ENCODE measurements at regions not wholly inside any gene's neighbourhood (a gene's known extent, or its start where the extent isn't known, plus 50 kb on each side); places are given as distances from the start of the nearest gene placed in this dataset.

GRCh38 chr13:53127373-53127772, 98.8 kb downstream of the OLFM4 start:
- no peaks in the 10 kb centered on the region for H3K4me1 ChIP-seq (ENCODE audit: control insufficient read depth, extremely low read depth, insufficient read depth, low read length)
- no peaks in the 10 kb centered on the region for H3K9me3 ChIP-seq (replicated peaks; ENCODE audit: control insufficient read depth, insufficient read depth, low read length)
- no peak overlapping the region for H3K4me3 ChIP-seq (replicated peaks in 1 of 3; ENCODE audit: insufficient read depth in 1 of 3, low read depth in 1 of 3, low read length in 3 of 3)
- H3K79me2 ChIP-seq (ENCODE audit: control insufficient read depth, insufficient read depth, low read length) = no peaks in the 10 kb centered on the region
- intact Hi-C loops (cut with micrococcal nuclease) = no loop called here
- H2AFZ ChIP-seq (ENCODE audit: low read depth, low read length) = no peak overlapping the region
- no peak overlapping the region for H3K27ac ChIP-seq (ENCODE audit: insufficient read depth, low read depth, low read length)
- dilution Hi-C loops (cut with MboI; ENCODE audit: extremely low pct_ligation_motif_present, low sequenced_read_pairs) = no loop called here
- no peaks in the 10 kb centered on the region for H4K20me1 ChIP-seq (replicated peaks; ENCODE audit: control insufficient read depth, extremely low read depth, insufficient read depth, low read length)
- CTCF ChIA-PET = no interaction called here
- TF ChIP-seq MAX (IDR thresholded peaks at IDR 0.05; ENCODE audit: insufficient read depth, insufficient read length) (no peak), POLR2A (IDR thresholded peaks at IDR 0.05; ENCODE audit: low read depth, low read length) (no peak), MYC (IDR thresholded peaks at IDR 0.05; ENCODE audit: low read depth, low read length) (no peak), GATA2 (IDR thresholded peaks at IDR 0.05; ENCODE audit: insufficient read depth, insufficient read length, low read depth, low read length) (no peak), FOS (IDR thresholded peaks at IDR 0.05; ENCODE audit: borderline replicate concordance, insufficient read depth, low read length) (no peak), EZH2 (IDR thresholded peaks at IDR 0.05; ENCODE audit: borderline replicate concordance, low read depth, low read length, severe bottlenecking) (no peak), POLR2AphosphoS5 (IDR thresholded peaks at IDR 0.05; ENCODE audit: insufficient read depth, low read depth, low read length) (no peak), JUN (IDR thresholded peaks at IDR 0.05; ENCODE audit: borderline replicate concordance, insufficient read depth, insufficient read length, low read depth) (no peak)
- TF ChIP-seq, protein P1, sequence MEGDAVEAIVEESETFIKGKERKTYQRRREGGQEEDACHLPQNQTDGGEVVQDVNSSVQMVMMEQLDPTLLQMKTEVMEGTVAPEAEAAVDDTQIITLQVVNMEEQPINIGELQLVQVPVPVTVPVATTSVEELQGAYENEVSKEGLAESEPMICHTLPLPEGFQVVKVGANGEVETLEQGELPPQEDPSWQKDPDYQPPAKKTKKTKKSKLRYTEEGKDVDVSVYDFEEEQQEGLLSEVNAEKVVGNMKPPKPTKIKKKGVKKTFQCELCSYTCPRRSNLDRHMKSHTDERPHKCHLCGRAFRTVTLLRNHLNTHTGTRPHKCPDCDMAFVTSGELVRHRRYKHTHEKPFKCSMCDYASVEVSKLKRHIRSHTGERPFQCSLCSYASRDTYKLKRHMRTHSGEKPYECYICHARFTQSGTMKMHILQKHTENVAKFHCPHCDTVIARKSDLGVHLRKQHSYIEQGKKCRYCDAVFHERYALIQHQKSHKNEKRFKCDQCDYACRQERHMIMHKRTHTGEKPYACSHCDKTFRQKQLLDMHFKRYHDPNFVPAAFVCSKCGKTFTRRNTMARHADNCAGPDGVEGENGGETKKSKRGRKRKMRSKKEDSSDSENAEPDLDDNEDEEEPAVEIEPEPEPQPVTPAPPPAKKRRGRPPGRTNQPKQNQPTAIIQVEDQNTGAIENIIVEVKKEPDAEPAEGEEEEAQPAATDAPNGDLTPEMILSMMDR (IDR thresholded peaks at IDR 0.05; ENCODE audit: extremely low read depth in 1 of 2, insufficient read depth in 1 of 2, low read depth in 1 of 2, low read length in 2 of 2) = no peak
- no peaks in the 10 kb centered on the region for H3K27me3 ChIP-seq (ENCODE audit: control insufficient read depth in 2 of 2, insufficient read depth in 2 of 2, low read length in 2 of 2)
- no peak overlapping the region for H3K9ac ChIP-seq (replicated peaks; ENCODE audit: extremely low read depth, insufficient read depth, low read length)
- no peaks in the 10 kb centered on the region for H3K36me3 ChIP-seq (ENCODE audit: control insufficient read depth in 2 of 2, extremely low read depth in 1 of 2, insufficient read depth in 2 of 2, low read length in 2 of 2)
- POLR2A ChIA-PET = no interaction called here
- BruUV-seq (replicated peaks) = no TSS peak
- no peaks in the 10 kb centered on the region for H3K9me1 ChIP-seq (replicated peaks; ENCODE audit: control insufficient read depth, extremely low read depth, insufficient read depth, low read length)
- DNase-seq (ENCODE audit: low read depth, low spot score) (no peak), FAIRE-seq (no peak)
- no peak overlapping the region for H3K4me2 ChIP-seq (ENCODE audit: insufficient read depth, low read length)
